ENCODE measurements at regions not wholly inside any gene's neighbourhood (a gene's known extent, or its start where the extent isn't known, plus 50 kb on each side); places are given as distances from the start of the nearest gene placed in this dataset.

DNA sequence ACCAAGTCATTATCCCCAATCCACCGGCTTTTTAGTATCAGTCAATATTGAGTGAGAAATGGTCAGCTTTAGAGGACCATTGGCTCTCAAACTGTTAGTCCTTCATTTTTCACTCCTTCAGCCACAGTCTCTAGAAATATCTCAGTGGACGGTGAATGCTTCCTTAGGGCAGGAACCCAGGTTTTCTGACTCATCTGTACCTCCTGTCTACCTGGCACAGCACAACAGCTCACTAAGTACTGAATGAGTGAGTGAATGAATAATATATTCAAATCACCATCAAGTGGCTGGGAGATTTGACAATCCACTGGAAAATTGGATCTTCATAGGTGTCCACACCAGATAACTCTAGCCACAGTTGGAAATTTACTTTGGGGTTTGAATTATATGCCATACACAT is 609.5 kb upstream of the CLINT1 start:
- no peaks in the 10 kb centered on the region for H3K36me3 ChIP-seq (ENCODE audit: insufficient read depth, low read length)
- DNase-seq (ENCODE audit: low read depth, low spot score): no peak
- H3K4me3 ChIP-seq: no peak overlapping the region
- TF ChIP-seq FOXP2 (optimal IDR thresholded peaks at IDR 0.05; ENCODE audit: control extremely low read depth, extremely low read length, insufficient read depth) (no peak), EZH2 (IDR thresholded peaks at IDR 0.05) (no peak), POLR2AphosphoS5 (IDR thresholded peaks at IDR 0.05; ENCODE audit: borderline replicate concordance, low read depth, low read length) (no peak)
- H3K27ac ChIP-seq: no peak overlapping the region
- H3K9ac ChIP-seq (ENCODE audit: insufficient read length): no peak overlapping the region
- H3K9me3 ChIP-seq (ENCODE audit: low read depth, low read length): no peaks in the 10 kb centered on the region

DNA sequence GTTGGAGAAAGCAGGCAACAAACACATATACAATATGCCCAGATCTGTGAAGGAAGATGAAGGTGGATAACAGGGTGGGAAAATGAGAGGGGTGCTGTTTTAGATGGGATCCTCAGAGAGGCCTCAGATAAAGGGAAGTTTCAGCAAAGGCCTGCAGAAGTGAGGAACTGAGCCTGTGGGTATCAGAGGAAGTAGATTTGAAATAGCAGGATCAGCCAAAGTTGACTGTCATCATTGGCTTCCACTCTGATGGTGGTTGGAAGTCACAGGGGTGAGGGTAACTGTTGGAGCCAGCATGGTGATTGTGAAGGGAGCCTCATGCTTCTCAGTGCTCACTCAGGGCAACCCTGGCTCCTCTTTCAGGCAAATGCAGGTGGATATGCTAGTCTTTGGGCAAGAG is 607.2 kb upstream of the CLINT1 start:
- Histone ChIP-seq H3K36me3 (ENCODE audit: insufficient read depth, low read length) (no peaks in the 10 kb centered on the region), H3K9ac (ENCODE audit: insufficient read length) (no peak overlapping the region), H3K9me3 (ENCODE audit: low read depth, low read length) (no peaks in the 10 kb centered on the region), H3K4me3 (no peak overlapping the region), H3K27ac (no peak overlapping the region)
- DNase-seq (ENCODE audit: low read depth, low spot score): no peak
- TF ChIP-seq FOXP2 (optimal IDR thresholded peaks at IDR 0.05; ENCODE audit: control extremely low read depth, extremely low read length, insufficient read depth): no peak
- TF ChIP-seq EZH2 (IDR thresholded peaks at IDR 0.05): no peak
- TF ChIP-seq POLR2AphosphoS5 (IDR thresholded peaks at IDR 0.05; ENCODE audit: borderline replicate concordance, low read depth, low read length): no peak

DNA sequence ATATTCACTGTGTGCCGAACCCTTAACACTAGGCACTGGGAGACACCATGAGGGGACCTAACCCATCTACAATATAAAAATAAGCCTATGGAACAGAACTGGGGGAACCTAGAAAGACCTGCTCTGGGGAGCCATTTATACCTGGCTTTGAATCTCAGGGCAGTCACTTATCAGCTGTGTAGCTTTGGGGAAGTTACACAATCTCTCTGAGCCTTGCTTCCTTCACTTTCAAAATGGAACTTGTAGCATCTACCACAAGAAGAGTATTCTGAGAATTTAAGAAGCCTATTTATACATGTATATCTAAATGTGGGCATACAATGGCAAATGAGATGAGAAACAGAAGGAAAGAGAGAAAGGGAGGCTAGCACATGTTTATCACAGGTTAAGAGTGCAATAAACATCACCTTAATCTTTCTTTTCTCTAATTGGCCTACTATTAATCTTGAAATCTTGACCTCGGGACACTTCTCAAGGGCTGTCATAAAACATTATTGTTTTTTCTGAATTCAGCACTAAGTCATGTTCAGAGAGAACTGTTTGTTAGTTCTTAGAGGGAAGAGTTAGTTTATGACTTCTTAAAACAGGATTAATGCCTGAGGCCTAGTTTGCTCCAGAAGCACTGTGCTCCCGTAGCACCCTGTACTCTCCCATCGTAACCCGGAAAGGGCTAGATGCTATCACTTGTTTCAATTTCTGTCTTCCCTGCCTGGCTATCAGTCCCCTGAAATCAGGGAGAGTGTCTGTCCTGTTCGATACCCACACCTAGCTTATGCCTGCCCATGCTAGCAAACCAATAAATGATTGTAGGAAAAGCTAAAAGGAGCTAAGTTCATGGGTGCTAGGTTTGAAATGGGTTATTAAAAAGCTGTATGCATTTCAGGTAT is 606.4 kb upstream of the CLINT1 start:
- Histone ChIP-seq H3K9me3 (ENCODE audit: low read depth, low read length) (no peaks in the 10 kb centered on the region), H3K4me3 (no peak overlapping the region), H3K9ac (ENCODE audit: insufficient read length) (no peak overlapping the region), H3K36me3 (ENCODE audit: insufficient read depth, low read length) (no peaks in the 10 kb centered on the region), H3K27ac (no peak overlapping the region)
- DNase-seq (ENCODE audit: low read depth, low spot score): no peak
- TF ChIP-seq FOXP2 (optimal IDR thresholded peaks at IDR 0.05; ENCODE audit: control extremely low read depth, extremely low read length, insufficient read depth): no peak
- no peak for TF ChIP-seq EZH2 (IDR thresholded peaks at IDR 0.05)
- no peak for TF ChIP-seq POLR2AphosphoS5 (IDR thresholded peaks at IDR 0.05; ENCODE audit: borderline replicate concordance, low read depth, low read length)

DNA sequence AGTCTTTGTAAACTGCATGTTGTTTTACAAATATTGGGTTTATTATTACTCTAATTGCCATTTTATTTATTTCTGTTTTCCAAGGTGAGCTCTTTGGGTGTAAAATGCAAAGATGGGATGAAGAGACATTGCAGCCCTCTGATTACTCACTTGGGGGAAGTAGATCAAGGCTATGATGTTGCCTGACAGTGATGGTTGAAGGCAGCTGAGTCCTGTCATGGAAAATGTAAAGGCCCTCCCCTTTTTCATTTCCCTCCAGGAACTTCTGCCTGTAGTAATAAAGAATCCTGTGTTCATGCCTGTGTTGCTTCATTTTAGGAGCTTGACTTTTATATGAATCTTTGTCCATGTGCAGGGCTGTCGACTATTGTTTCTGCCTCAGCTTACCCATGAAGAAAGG is 605.4 kb upstream of the CLINT1 start:
- TF ChIP-seq EZH2 (IDR thresholded peaks at IDR 0.05) (no peak), POLR2AphosphoS5 (IDR thresholded peaks at IDR 0.05; ENCODE audit: borderline replicate concordance, low read depth, low read length) (no peak), FOXP2 (optimal IDR thresholded peaks at IDR 0.05; ENCODE audit: control extremely low read depth, extremely low read length, insufficient read depth) (no peak)
- Histone ChIP-seq H3K27ac (no peak overlapping the region), H3K9me3 (ENCODE audit: low read depth, low read length) (no peaks in the 10 kb centered on the region), H3K4me3 (no peak overlapping the region), H3K36me3 (ENCODE audit: insufficient read depth, low read length) (no peaks in the 10 kb centered on the region), H3K9ac (ENCODE audit: insufficient read length) (no peak overlapping the region)
- DNase-seq (ENCODE audit: low read depth, low spot score): no peak

DNA sequence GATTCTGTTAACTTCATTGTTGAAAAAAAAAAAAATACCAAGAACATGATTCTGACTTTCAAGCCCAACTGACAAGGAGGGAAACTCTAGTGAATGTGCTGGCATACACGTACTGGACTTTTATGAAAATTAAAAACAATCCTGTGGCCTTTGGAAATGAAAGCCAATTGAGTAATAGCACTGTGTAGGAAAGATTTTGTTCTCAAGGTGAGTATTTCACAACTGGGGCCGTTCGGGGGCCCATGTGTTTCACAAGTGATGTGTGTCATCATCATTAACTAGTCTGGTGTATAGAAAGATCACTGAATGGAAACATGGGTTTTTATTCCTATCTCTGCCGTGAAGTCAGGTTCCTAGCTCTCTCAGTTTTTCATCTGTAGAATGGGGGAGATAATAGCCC is 605.0 kb upstream of the CLINT1 start:
- Histone ChIP-seq H3K27ac (no peak overlapping the region), H3K9ac (ENCODE audit: insufficient read length) (no peak overlapping the region), H3K36me3 (ENCODE audit: insufficient read depth, low read length) (no peaks in the 10 kb centered on the region), H3K9me3 (ENCODE audit: low read depth, low read length) (no peaks in the 10 kb centered on the region), H3K4me3 (no peak overlapping the region)
- TF ChIP-seq POLR2AphosphoS5 (IDR thresholded peaks at IDR 0.05; ENCODE audit: borderline replicate concordance, low read depth, low read length): no peak
- TF ChIP-seq EZH2 (IDR thresholded peaks at IDR 0.05): no peak
- no peak for TF ChIP-seq FOXP2 (optimal IDR thresholded peaks at IDR 0.05; ENCODE audit: control extremely low read depth, extremely low read length, insufficient read depth)
- DNase-seq (ENCODE audit: low read depth, low spot score): no peak

DNA sequence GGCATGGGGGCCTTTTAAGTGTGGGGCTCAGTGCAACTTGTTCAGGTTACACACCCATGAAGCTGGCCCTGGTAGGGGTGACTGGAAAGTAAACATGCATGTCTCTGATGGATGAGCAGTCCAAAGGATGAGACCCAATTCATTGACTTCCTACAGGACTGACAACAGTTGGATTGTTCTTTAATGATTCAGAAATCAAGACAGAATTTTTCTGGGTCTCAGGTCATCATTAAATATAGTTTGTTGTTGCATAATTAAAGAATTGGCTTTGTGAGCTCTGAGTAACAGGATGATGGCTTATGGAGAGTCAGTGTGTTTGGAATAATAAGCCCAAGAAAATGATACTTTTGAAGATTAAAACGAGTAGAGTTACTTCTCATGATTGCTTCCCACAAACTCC is 604.2 kb upstream of the CLINT1 start:
- Histone ChIP-seq H3K36me3 (ENCODE audit: insufficient read depth, low read length) (no peaks in the 10 kb centered on the region), H3K9me3 (ENCODE audit: low read depth, low read length) (no peaks in the 10 kb centered on the region), H3K27ac (no peak overlapping the region), H3K9ac (ENCODE audit: insufficient read length) (no peak overlapping the region), H3K4me3 (no peak overlapping the region)
- DNase-seq (ENCODE audit: low read depth, low spot score): no peak
- no peak for TF ChIP-seq POLR2AphosphoS5 (IDR thresholded peaks at IDR 0.05; ENCODE audit: borderline replicate concordance, low read depth, low read length)
- no peak for TF ChIP-seq FOXP2 (optimal IDR thresholded peaks at IDR 0.05; ENCODE audit: control extremely low read depth, extremely low read length, insufficient read depth)
- TF ChIP-seq EZH2 (IDR thresholded peaks at IDR 0.05): no peak

DNA sequence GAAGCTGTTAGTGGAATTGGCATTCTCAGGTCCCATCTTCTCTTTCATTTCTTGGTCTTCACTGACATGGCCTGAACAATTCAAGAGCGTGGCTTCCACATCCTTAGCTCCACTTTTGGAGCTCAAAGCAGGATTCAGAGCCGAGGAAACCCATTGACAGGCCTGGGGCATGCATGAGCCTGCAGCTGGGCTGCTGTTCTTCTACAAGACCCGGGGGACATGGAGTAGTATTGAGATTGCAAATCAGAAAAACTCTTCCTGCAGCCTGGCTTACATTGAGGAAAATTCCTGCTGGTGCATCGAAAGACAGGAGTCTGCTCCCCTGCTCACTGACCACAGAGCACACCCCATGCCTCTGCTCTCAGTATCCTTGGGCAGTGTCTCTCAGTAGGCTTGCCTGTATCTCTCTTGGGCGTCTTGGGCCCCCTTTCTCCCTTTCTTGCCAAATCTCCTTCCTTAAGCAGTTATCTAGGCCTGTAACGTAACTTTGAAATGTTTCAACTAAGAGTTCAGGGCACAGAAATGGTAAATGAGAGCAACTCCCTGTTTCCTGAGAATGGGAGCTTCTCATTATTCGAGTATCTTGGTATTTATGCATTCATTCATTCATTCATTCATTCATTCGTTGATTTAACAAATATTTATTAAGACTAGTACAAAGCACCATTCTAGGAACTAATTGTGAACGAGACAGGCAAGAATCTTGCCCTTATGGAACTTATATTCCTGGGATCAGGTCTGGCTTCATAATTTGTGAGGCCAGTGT is 603.6 kb upstream of the CLINT1 start:
- H3K27ac ChIP-seq: no peak overlapping the region
- no peaks in the 10 kb centered on the region for H3K9me3 ChIP-seq (ENCODE audit: low read depth, low read length)

DNA sequence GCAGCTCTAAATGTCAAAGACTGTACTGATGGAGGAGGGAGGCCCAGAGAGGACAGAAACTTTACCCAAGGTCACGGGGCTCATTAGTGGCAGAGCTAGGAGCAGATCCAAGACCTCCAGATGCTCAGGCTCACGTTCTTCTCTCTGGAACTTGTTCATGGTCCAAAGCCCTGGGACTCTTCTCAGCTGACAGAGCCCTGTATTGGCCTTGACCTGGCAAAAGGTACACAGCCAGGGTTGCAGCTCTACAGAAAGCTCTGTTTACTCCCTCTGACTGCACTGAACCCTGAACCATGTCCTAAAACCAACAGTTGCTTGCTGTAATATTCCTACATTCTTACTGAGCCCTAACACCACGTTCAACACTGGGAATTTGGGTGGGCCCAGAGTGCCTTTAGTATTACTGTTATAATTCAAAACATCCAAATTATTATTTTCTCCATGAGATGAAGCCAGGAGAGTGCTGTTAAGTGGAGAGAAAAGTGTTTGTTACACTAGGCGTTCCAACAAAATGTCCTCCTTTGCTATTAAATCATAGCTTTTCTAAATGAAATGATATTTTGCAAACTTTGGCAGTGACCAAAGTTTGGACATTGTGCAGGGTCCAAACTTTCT is 602.4 kb upstream of the CLINT1 start:
- Histone ChIP-seq H3K27ac (no peak overlapping the region), H3K9ac (ENCODE audit: insufficient read length) (no peak overlapping the region), H3K4me3 (no peak overlapping the region)

More for the DNA sequence above, 603.6 kb upstream of the CLINT1 start:
- no peak for DNase-seq (ENCODE audit: low read depth, low spot score)
- no peak for TF ChIP-seq POLR2AphosphoS5 (IDR thresholded peaks at IDR 0.05; ENCODE audit: borderline replicate concordance, low read depth, low read length)
- no peak for TF ChIP-seq EZH2 (IDR thresholded peaks at IDR 0.05)
- TF ChIP-seq FOXP2 (optimal IDR thresholded peaks at IDR 0.05; ENCODE audit: control extremely low read depth, extremely low read length, insufficient read depth): no peak
- Histone ChIP-seq H3K4me3 (no peak overlapping the region), H3K36me3 (ENCODE audit: insufficient read depth, low read length) (no peaks in the 10 kb centered on the region), H3K9ac (ENCODE audit: insufficient read length) (no peak overlapping the region)

More for the DNA sequence above, 602.4 kb upstream of the CLINT1 start:
- no peak for DNase-seq (ENCODE audit: low read depth, low spot score)
- H3K9me3 ChIP-seq (ENCODE audit: low read depth, low read length): no peaks in the 10 kb centered on the region
- no peaks in the 10 kb centered on the region for H3K36me3 ChIP-seq (ENCODE audit: insufficient read depth, low read length)
- TF ChIP-seq FOXP2 (optimal IDR thresholded peaks at IDR 0.05; ENCODE audit: control extremely low read depth, extremely low read length, insufficient read depth) (no peak), EZH2 (IDR thresholded peaks at IDR 0.05) (no peak), POLR2AphosphoS5 (IDR thresholded peaks at IDR 0.05; ENCODE audit: borderline replicate concordance, low read depth, low read length) (no peak)

Measured in SK-N-MC (cell line).